ENCODE measurements at regions not wholly inside any gene's neighbourhood (a gene's known extent, or its start where the extent isn't known, plus 50 kb on each side); places are given as distances from the start of the nearest gene placed in this dataset.

- no peak for TF ChIP-seq CTCF (IDR thresholded peaks at IDR 0.05)
- TF ChIP-seq EZH2phosphoT487 (IDR thresholded peaks at IDR 0.05) = no peak
These were observed 181.1 kb upstream of the SPRY1 start for GRCh38 chr4:123215536-123215935.

Data from neural progenitor cell (in vitro differentiated cells).